ENCODE measurements at regions not wholly inside any gene's neighbourhood (a gene's known extent, or its start where the extent isn't known, plus 50 kb on each side); places are given as distances from the start of the nearest gene placed in this dataset.

DNA sequence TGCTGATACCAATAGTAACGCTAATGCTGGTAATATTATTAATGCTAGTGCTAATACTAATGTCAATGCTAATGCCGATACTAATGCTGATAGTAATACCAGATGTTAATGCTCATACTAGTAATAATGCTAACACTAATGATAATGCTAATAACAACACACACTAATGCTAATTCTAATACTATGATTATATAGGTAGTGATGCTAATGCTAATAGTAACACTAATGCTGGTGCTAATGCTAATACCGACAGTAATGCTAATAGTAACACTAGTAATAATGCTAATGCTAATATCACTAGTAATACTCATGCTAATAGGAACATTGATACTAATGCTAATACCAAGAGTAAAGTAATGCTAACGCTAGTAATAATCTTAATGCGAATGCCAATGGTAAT, 406.4 kb upstream of the RNF32 start:
- BruUV-seq (replicated peaks), result no TSS peak
- Mint-ChIP-seq H3K27ac (ENCODE audit: unreplicated experiment) (no peak overlapping the region), H3K4me1 (ENCODE audit: low read depth, unreplicated experiment) (no peaks in the 10 kb centered on the region), H3K4me3 (ENCODE audit: unreplicated experiment) (no peak overlapping the region), H3K36me3 (ENCODE audit: insufficient read depth, unreplicated experiment) (no peaks in the 10 kb centered on the region), H3K9me3 (ENCODE audit: unreplicated experiment) (no peaks in the 10 kb centered on the region), H3K27me3 (ENCODE audit: insufficient read depth, unreplicated experiment) (peaks cover 8% of the 10 kb centered on the region)
- ChIA-PET CTCF (no interaction called here), POLR2A (no interaction called here)
- Histone ChIP-seq H3K9me3 (0 out of 2 replicates have a peak, but pooled peaks cover 1% of the 10 kb centered on the region), H3K4me1 (no peaks in the 10 kb centered on the region), H3K4me3 (ENCODE audit: low read depth, low read length) (no peak overlapping the region), H3K27me3 (replicated peaks; ENCODE audit: control insufficient read depth, insufficient read depth, low read length) (no peaks in the 10 kb centered on the region), H3K36me3 (ENCODE audit: control insufficient read depth, insufficient read depth, low read length) (no peaks in the 10 kb centered on the region)
- intact Hi-C loops (cut with micrococcal nuclease; ENCODE audit: unreplicated experiment), result no loop called here
- TF ChIP-seq, protein P1, sequence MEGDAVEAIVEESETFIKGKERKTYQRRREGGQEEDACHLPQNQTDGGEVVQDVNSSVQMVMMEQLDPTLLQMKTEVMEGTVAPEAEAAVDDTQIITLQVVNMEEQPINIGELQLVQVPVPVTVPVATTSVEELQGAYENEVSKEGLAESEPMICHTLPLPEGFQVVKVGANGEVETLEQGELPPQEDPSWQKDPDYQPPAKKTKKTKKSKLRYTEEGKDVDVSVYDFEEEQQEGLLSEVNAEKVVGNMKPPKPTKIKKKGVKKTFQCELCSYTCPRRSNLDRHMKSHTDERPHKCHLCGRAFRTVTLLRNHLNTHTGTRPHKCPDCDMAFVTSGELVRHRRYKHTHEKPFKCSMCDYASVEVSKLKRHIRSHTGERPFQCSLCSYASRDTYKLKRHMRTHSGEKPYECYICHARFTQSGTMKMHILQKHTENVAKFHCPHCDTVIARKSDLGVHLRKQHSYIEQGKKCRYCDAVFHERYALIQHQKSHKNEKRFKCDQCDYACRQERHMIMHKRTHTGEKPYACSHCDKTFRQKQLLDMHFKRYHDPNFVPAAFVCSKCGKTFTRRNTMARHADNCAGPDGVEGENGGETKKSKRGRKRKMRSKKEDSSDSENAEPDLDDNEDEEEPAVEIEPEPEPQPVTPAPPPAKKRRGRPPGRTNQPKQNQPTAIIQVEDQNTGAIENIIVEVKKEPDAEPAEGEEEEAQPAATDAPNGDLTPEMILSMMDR (IDR thresholded peaks at IDR 0.05; ENCODE audit: insufficient read depth in 1 of 2, low read depth in 1 of 2, low read length in 1 of 2, severe bottlenecking in 1 of 2, unreplicated experiment in 1 of 2), result no peak
- no peak for DNase-seq

DNA sequence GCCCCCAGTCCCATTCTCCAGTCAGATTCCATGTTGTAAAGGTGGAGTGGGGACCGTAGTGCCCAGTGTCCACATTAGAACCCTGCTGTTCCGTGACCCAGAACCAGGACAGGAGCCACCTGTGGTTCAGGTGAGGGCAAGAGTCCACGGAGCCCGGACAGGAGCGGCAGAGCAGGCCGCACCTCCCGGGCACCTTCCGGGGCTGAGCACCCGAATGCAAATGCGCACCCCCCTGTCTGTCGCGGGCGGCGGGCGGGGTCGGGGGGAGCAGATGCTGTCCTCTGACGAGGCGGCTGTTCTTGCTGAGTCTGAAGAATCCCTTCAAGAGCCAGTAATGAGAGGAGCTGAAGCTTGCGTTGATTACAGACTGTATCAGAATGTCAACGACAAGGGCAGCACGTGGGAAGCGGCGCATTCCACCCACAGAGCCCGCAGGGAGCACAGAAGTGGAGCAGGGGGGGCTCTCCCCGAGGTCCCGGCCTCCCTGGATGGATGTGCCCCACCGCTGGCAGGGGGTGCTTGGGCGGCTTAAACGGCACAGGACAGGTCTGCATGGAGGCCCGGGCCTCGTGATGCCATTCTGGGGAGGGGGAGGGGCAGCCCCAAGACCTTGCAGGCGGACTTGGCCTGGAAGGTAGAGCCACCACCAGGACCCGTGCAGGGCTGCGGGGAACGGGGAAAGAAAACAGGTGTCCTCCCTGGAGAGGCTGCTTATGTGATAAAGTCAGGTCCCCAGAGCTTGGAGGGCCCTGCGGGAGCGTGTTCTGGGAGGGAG, 407.5 kb upstream of the RNF32 start:
- ChIA-PET CTCF (no interaction called here), POLR2A (no interaction called here)
- DNase-seq, result no peak
- intact Hi-C loops (cut with micrococcal nuclease; ENCODE audit: unreplicated experiment), result no loop called here
- no peaks in the 10 kb centered on the region for H3K36me3 Mint-ChIP-seq (ENCODE audit: insufficient read depth, unreplicated experiment)
- no peaks in the 10 kb centered on the region for H3K9me3 Mint-ChIP-seq (ENCODE audit: unreplicated experiment)
- Histone ChIP-seq H3K4me3 (ENCODE audit: low read depth, low read length) (no peak overlapping the region), H3K36me3 (ENCODE audit: control insufficient read depth, insufficient read depth, low read length) (no peaks in the 10 kb centered on the region), H3K4me1 (no peaks in the 10 kb centered on the region), H3K9me3 (0 out of 2 replicates have a peak, but pooled peaks cover 6% of the 10 kb centered on the region), H3K27me3 (replicated peaks; ENCODE audit: control insufficient read depth, insufficient read depth, low read length) (no peaks in the 10 kb centered on the region)
- no TSS peak for BruUV-seq (replicated peaks)
- no peak overlapping the region for H3K27ac Mint-ChIP-seq (ENCODE audit: unreplicated experiment)
- TF ChIP-seq, protein P1 (IDR thresholded peaks at IDR 0.05; ENCODE audit: insufficient read depth in 1 of 2, low read depth in 1 of 2, low read length in 1 of 2, severe bottlenecking in 1 of 2, unreplicated experiment in 1 of 2), result no peak
- H3K27me3 Mint-ChIP-seq (ENCODE audit: insufficient read depth, unreplicated experiment), result peaks cover 8% of the 10 kb centered on the region
- no peak overlapping the region for H3K4me3 Mint-ChIP-seq (ENCODE audit: unreplicated experiment)
- H3K4me1 Mint-ChIP-seq (ENCODE audit: low read depth, unreplicated experiment), result no peaks in the 10 kb centered on the region

DNA sequence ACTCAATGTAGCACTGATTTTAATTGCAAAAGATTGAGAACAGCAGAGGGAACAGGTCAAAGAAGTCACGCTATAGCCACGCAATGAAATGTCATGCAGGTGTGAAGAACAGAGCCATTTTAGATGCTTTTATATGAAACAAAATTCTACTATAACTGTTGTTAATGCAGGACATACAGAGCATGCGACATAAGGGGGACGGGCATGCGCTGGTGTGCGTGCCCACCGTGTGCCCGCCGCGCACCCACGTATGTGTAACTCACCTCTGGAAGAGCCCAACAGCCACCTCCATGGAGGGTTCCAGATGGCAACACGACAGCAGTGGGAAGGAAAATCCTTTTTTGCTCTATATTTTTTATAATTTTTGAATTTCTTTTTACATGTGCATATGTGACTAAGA, 410.0 kb upstream of the RNF32 start:
- no peak overlapping the region for H3K27ac Mint-ChIP-seq (ENCODE audit: unreplicated experiment)
- 0 out of 2 replicates have a peak, but pooled peaks cover 6% of the 10 kb centered on the region for H3K9me3 ChIP-seq
- H3K36me3 ChIP-seq (ENCODE audit: control insufficient read depth, insufficient read depth, low read length), result no peaks in the 10 kb centered on the region
- no peaks in the 10 kb centered on the region for H3K9me3 Mint-ChIP-seq (ENCODE audit: unreplicated experiment)
- no peaks in the 10 kb centered on the region for H3K36me3 Mint-ChIP-seq (ENCODE audit: insufficient read depth, unreplicated experiment)
- no peak overlapping the region for H3K4me3 Mint-ChIP-seq (ENCODE audit: unreplicated experiment)
- intact Hi-C loops (cut with micrococcal nuclease; ENCODE audit: unreplicated experiment), result no loop called here
- H3K4me1 Mint-ChIP-seq (ENCODE audit: low read depth, unreplicated experiment), result no peaks in the 10 kb centered on the region
- H3K27me3 ChIP-seq (replicated peaks; ENCODE audit: control insufficient read depth, insufficient read depth, low read length), result no peaks in the 10 kb centered on the region
- CTCF ChIA-PET, result no interaction called here
- TF ChIP-seq, protein P1 (IDR thresholded peaks at IDR 0.05; ENCODE audit: insufficient read depth in 1 of 2, low read depth in 1 of 2, low read length in 1 of 2, severe bottlenecking in 1 of 2, unreplicated experiment in 1 of 2), result no peak
- POLR2A ChIA-PET, result no interaction called here
- peaks cover under 1% of the 10 kb centered on the region for H3K27me3 Mint-ChIP-seq (ENCODE audit: insufficient read depth, unreplicated experiment)
- no peaks in the 10 kb centered on the region for H3K4me1 ChIP-seq
- DNase-seq, result no peak
- no peak overlapping the region for H3K4me3 ChIP-seq (ENCODE audit: low read depth, low read length)
- BruUV-seq (replicated peaks), result no TSS peak
